C4-2B (cell line): ENCODE measurements at regions not wholly inside any gene's neighbourhood (a gene's known extent, or its start where the extent isn't known, plus 50 kb on each side); places are given as distances from the start of the nearest gene placed in this dataset.

Source experiments
- CTCF ChIP-seq: fragments of 450-650 bp; conservative IDR thresholded peaks from 2 replicates; pipeline ENCODE4 v1.5.1; 2017; ENCODE audit warnings: mild to moderate bottlenecking
- ZFX ChIP-seq: fragments of 450-650 bp; IDR thresholded peaks from 2 replicates; pipeline ENCODE4 v1.6.1; 2017

GRCh38 chr12:105854071-105854470 lies 284.7 kb downstream of the NUAK1 start:
- TF ChIP-seq CTCF (no peak), ZFX (no peak)
